GM23338 (cell line): ENCODE measurements at regions not wholly inside any gene's neighbourhood (a gene's known extent, or its start where the extent isn't known, plus 50 kb on each side); places are given as distances from the start of the nearest gene placed in this dataset.

Experiments
- ATAC-seq: fragments of 200-7000 bp; cut with Tn5 transposase; 3 replicates; pipeline ENCODE4 v1.9.1; 2020
- DNase-seq: peaks from one replicate; pipeline ENCODE4 v3.0.0-alpha.2; 2015; ENCODE audit warnings: low spot score
- H2AFZ ChIP-seq: fragments of 200-600 bp; sonication (generic); 2 replicates; pipeline ENCODE4 v1.8.0; 2016; ENCODE audit warnings: antibody characterized with exemption, mild to moderate bottlenecking, moderate library complexity
- H3F3A ChIP-seq: fragments of 200-600 bp; sonication (generic); replicated peaks from 2 replicates; pipeline ENCODE4 v1.8.0; 2017; ENCODE audit warnings: antibody characterized with exemption, mixed run types, low read depth
- H3K27ac ChIP-seq: fragments of 200-600 bp; sonication (generic); 2 replicates; pipeline ENCODE4 v1.6.1; 2016; ENCODE audit warnings: low read depth
- H3K27me3 ChIP-seq: fragments of 200-600 bp; sonication (generic); 2 replicates; pipeline ENCODE4 v1.8.0; 2016; ENCODE audit warnings: mild to moderate bottlenecking, mixed run types, moderate library complexity; ENCODE audit not compliant: insufficient read depth
- H3K36me3 ChIP-seq: fragments of 200-600 bp; sonication (generic); 2 replicates; pipeline ENCODE4 v1.8.0; 2016; ENCODE audit warnings: mild to moderate bottlenecking; ENCODE audit not compliant: insufficient read depth
- H3K4me1 ChIP-seq: fragments of 200-600 bp; sonication (generic); 2 replicates; pipeline ENCODE4 v1.8.0; 2016; ENCODE audit warnings: mild to moderate bottlenecking, moderate library complexity; ENCODE audit not compliant: insufficient read depth
- H3K4me2 ChIP-seq: fragments of 200-600 bp; sonication (generic); 2 replicates; pipeline ENCODE4 v1.7.1; 2017; ENCODE audit warnings: mixed run types
- H3K4me3 ChIP-seq: fragments of 200-600 bp; sonication (generic); 2 replicates; pipeline ENCODE4 v1.6.1; 2016; ENCODE audit warnings: mixed run types
- H3K79me2 ChIP-seq: fragments of 200-600 bp; sonication (generic); replicated peaks from 2 replicates; pipeline ENCODE4 v1.8.0; 2017; ENCODE audit warnings: mild to moderate bottlenecking; ENCODE audit not compliant: insufficient read depth
- H3K9me2 ChIP-seq: fragments of 200-600 bp; sonication (generic); 2 replicates; pipeline ENCODE4 v1.8.0; 2017; ENCODE audit not compliant: insufficient read depth
- H4K20me1 ChIP-seq: fragments of 200-600 bp; sonication (generic); replicated peaks from 2 replicates; pipeline ENCODE4 v1.8.0; 2017; ENCODE audit warnings: mild to moderate bottlenecking; ENCODE audit not compliant: insufficient read depth
- H3K27ac Mint-ChIP-seq: 2 replicates; pipeline ENCODE4 v1.8.0; 2020; ENCODE audit warnings: inconsistent platforms, mild to moderate bottlenecking, moderate library complexity, mixed read lengths
- H3K27me3 Mint-ChIP-seq: 3 replicates; pipeline ENCODE4 v1.8.0; 2022; ENCODE audit warnings: low read depth, mild to moderate bottlenecking, moderate library complexity, mixed read lengths, inconsistent platforms; ENCODE audit not compliant: insufficient read depth, poor library complexity
- H3K36me3 Mint-ChIP-seq: 3 replicates; pipeline ENCODE4 v1.8.0; 2021; ENCODE audit warnings: low read depth, mild to moderate bottlenecking, inconsistent platforms, moderate library complexity, mixed read lengths
- H3K4me1 Mint-ChIP-seq: 3 replicates; pipeline ENCODE4 v1.8.0; 2020; ENCODE audit warnings: mild to moderate bottlenecking, inconsistent platforms, mixed read lengths
- H3K4me3 Mint-ChIP-seq: 3 replicates; pipeline ENCODE4 v1.8.0; 2021; ENCODE audit warnings: moderate library complexity, mild to moderate bottlenecking, inconsistent platforms, mixed read lengths
- H3K9me3 Mint-ChIP-seq: 3 replicates; pipeline ENCODE4 v1.8.0; 2020; ENCODE audit warnings: moderate library complexity, mild to moderate bottlenecking, inconsistent platforms, mixed read lengths
- CREB1 ChIP-seq: fragments of 250-450 bp; sonication (Bioruptor Pico); IDR thresholded peaks from 2 replicates; pipeline ENCODE4 v1.5.0; 2020; ENCODE audit warnings: low read depth, mild to moderate bottlenecking, moderate library complexity
- CTCF ChIP-seq, 2 experiments: fragments of 200-600 bp in 1 of 2; sonication (generic) in 1 of 2; conservative IDR thresholded peaks; 2 replicates each; pipeline versions ENCODE4 v1.5.1 to v1.6.1; 2016 to 2017; ENCODE audit warnings: antibody characterized with exemption in 2 of 2, low read depth in 2 of 2, mild to moderate bottlenecking in 2 of 2, moderate library complexity in 1 of 2
- EZH2 ChIP-seq: fragments of 200-600 bp; sonication (generic); IDR thresholded peaks from one replicate; pipeline ENCODE4 v1.8.0; 2017; ENCODE audit warnings: antibody characterized with exemption, mild to moderate bottlenecking, low read depth; ENCODE audit not compliant: unreplicated experiment
- EZH2phosphoT487 ChIP-seq: fragments of 200-600 bp; sonication (generic); IDR thresholded peaks from one replicate; pipeline ENCODE4 v1.8.1; 2018; ENCODE audit warnings: antibody characterized with exemption; ENCODE audit not compliant: unreplicated experiment
- JUNB ChIP-seq: IDR thresholded peaks from one replicate; pipeline ENCODE4 v1.6.1; 2016; ENCODE audit warnings: antibody characterized with exemption; ENCODE audit not compliant: unreplicated experiment
- NANOG ChIP-seq: IDR thresholded peaks from 2 replicates; pipeline ENCODE4 v1.6.1; 2016; ENCODE audit warnings: antibody characterized with exemption, borderline replicate concordance
- POLR2AphosphoS5 ChIP-seq: IDR thresholded peaks from 2 replicates; pipeline ENCODE4 v1.6.1; 2016; ENCODE audit warnings: antibody characterized with exemption, low read depth
- REST ChIP-seq: IDR thresholded peaks from one replicate; pipeline ENCODE4 v1.6.1; 2018; ENCODE audit warnings: antibody characterized with exemption; ENCODE audit not compliant: unreplicated experiment
- STAT1 ChIP-seq: IDR thresholded peaks from one replicate; pipeline ENCODE4 v1.6.1; 2016; ENCODE audit warnings: antibody characterized with exemption; ENCODE audit not compliant: unreplicated experiment
- ZNF114 ChIP-seq: fragments of 250-450 bp; sonication (Bioruptor Pico); IDR thresholded peaks from 2 replicates; pipeline ENCODE4 v1.5.0; 2020; ENCODE audit warnings: mild to moderate bottlenecking, moderate library complexity
- ZNF331 ChIP-seq: fragments of 250-450 bp; sonication (Bioruptor Pico); IDR thresholded peaks from 2 replicates; pipeline ENCODE4 v1.5.0; 2020; ENCODE audit warnings: low read depth, mild to moderate bottlenecking, moderate library complexity
- ZNF462 ChIP-seq: fragments of 250-450 bp; sonication (Bioruptor Pico); IDR thresholded peaks from 2 replicates; pipeline ENCODE4 v1.5.0; 2020; ENCODE audit warnings: mild to moderate bottlenecking, moderate library complexity

- H3F3A ChIP-seq = no peaks in the 10 kb centered on the region
- Mint-ChIP-seq H3K36me3 (no peaks in the 10 kb centered on the region), H3K27me3 (no peaks in the 10 kb centered on the region), H3K27ac (no peak overlapping the region), H3K9me3 (no peaks in the 10 kb centered on the region), H3K4me3 (no peak overlapping the region), H3K4me1 (no peaks in the 10 kb centered on the region)
- H3K4me3 ChIP-seq = no peak overlapping the region
- H4K20me1 ChIP-seq = no peaks in the 10 kb centered on the region
- H3K36me3 ChIP-seq = no peaks in the 10 kb centered on the region
- TF ChIP-seq ZNF114 (CRISPR knock-in tag) = no peak
- H3K4me2 ChIP-seq = no peak overlapping the region
- no peaks in the 10 kb centered on the region; the same call in 1 of the 2 replicates for H3K9me2 ChIP-seq
- no peak overlapping the region for H2AFZ ChIP-seq
- no peaks in the 10 kb centered on the region for H3K4me1 ChIP-seq
- ATAC-seq (no peak), DNase-seq (no peak)
- H3K27me3 ChIP-seq = no peaks in the 10 kb centered on the region
- H3K79me2 ChIP-seq = no peaks in the 10 kb centered on the region
- H3K27ac ChIP-seq = no peak overlapping the region
These were observed 298.8 kb downstream of the FIGN start for GRCh38 chr2:163436963-163437362.

- H3K27me3 ChIP-seq = no peaks in the 10 kb centered on the region
- TF ChIP-seq CREB1 (no peak), REST (no peak), ZNF331 (CRISPR knock-in tag) (no peak), STAT1 (no peak), ZNF114 (CRISPR knock-in tag) (no peak), NANOG (no peak), CTCF (conservative IDR thresholded peaks at IDR 0.05; ENCODE audit: low read depth in 2 of 2) (no peak), JUNB (no peak), EZH2 (no peak), EZH2phosphoT487 (no peak), ZNF462 (CRISPR knock-in tag) (no peak), POLR2AphosphoS5 (no peak)
These were observed 307.6 kb downstream of the FIGN start for GRCh38 chr2:163428187-163428586.

More at GRCh38 chr2:163428187-163428586, 307.6 kb downstream of the FIGN start:
- DNase-seq (no peak), ATAC-seq (no peak)
- no peaks in the 10 kb centered on the region for H3K4me1 ChIP-seq
- Mint-ChIP-seq H3K4me3 (no peak overlapping the region), H3K36me3 (no peaks in the 10 kb centered on the region), H3K27ac (no peak overlapping the region), H3K27me3 (no peaks in the 10 kb centered on the region), H3K4me1 (no peaks in the 10 kb centered on the region; the same call in 2 of the 3 replicates), H3K9me3 (no peaks in the 10 kb centered on the region)
- no peaks in the 10 kb centered on the region for H4K20me1 ChIP-seq
- H3K9me2 ChIP-seq = no peaks in the 10 kb centered on the region
- H3K4me3 ChIP-seq = no peak overlapping the region
- no peak overlapping the region for H3K27ac ChIP-seq
- H3F3A ChIP-seq = no peaks in the 10 kb centered on the region
- H2AFZ ChIP-seq = no peak overlapping the region
- no peaks in the 10 kb centered on the region for H3K36me3 ChIP-seq
- H3K4me2 ChIP-seq = no peak overlapping the region
- H3K79me2 ChIP-seq = no peaks in the 10 kb centered on the region
